ENCODE measurements at regions not wholly inside any gene's neighbourhood (a gene's known extent, or its start where the extent isn't known, plus 50 kb on each side); places are given as distances from the start of the nearest gene placed in this dataset.
A peak's percentile ranks its signal among the peaks of the same experiment; 100 is the strongest.

- DNase-seq (ENCODE audit: low read depth, low spot score) = no peak
- no peak overlapping the region for H3K27ac ChIP-seq (ENCODE audit: control insufficient read depth, insufficient read depth, low read length)
- H3K27me3 ChIP-seq (ENCODE audit: control insufficient read depth, extremely low read depth, insufficient read depth, low read length) = no peaks in the 10 kb centered on the region
- H3K9me1 ChIP-seq (ENCODE audit: control insufficient read depth, extremely low read depth, insufficient read depth, low read length) = no peaks in the 10 kb centered on the region
- H3K4me3 ChIP-seq (ENCODE audit: control insufficient read depth in 2 of 3, extremely low read depth in 1 of 3, insufficient read depth in 2 of 3, low read depth in 1 of 3, low read length in 3 of 3) = no peak overlapping the region
- no peaks in the 10 kb centered on the region for H3K79me2 ChIP-seq (ENCODE audit: control insufficient read depth, insufficient read depth, low read length)
- dilution Hi-C loops (cut with MboI; ENCODE audit: extremely low pct_ligation_motif_present, low sequenced_read_pairs) = no loop called here
- H3K4me1 ChIP-seq (ENCODE audit: control insufficient read depth, extremely low read depth, insufficient read depth, low read length) = peaks cover 7% of the 10 kb centered on the region
- TF ChIP-seq CTCF (optimal IDR thresholded peaks at IDR 0.05 in 1 of 3, IDR thresholded peaks at IDR 0.05 in 1 of 3, conservative IDR thresholded peaks at IDR 0.05 in 1 of 3; ENCODE audit: extremely low read depth in 1 of 3, insufficient read depth in 2 of 3, low read length in 3 of 3) = no peak
- no peak overlapping the region for H2AFZ ChIP-seq (ENCODE audit: control insufficient read depth, low read length)
- FAIRE-seq = no peak
- H4K20me1 ChIP-seq (ENCODE audit: control insufficient read depth, extremely low read depth, insufficient read depth, low read length) = no peaks in the 10 kb centered on the region
- no peaks in the 10 kb centered on the region for H3K36me3 ChIP-seq (ENCODE audit: control insufficient read depth in 2 of 2, extremely low read depth in 1 of 2, insufficient read depth in 2 of 2, low read length in 2 of 2)
- no peaks in the 10 kb centered on the region for H3K9me3 ChIP-seq (ENCODE audit: control insufficient read depth, low read depth, low read length)
- H3K4me2 ChIP-seq (ENCODE audit: control insufficient read depth, extremely low read depth, insufficient read depth, low read depth, low read length) = no peak overlapping the region
- H3K9ac ChIP-seq (ENCODE audit: control insufficient read depth, extremely low read depth, insufficient read depth, low read length) = no peak overlapping the region
Measured at GRCh38 chr12:24240707-24241106, 291.2 kb upstream of the SOX5 start.

- Histone ChIP-seq H2AFZ (ENCODE audit: control insufficient read depth, low read length) (peak overlapping the region; percentile 1), H3K27me3 (ENCODE audit: control insufficient read depth, extremely low read depth, insufficient read depth, low read length) (no peaks in the 10 kb centered on the region), H3K4me1 (ENCODE audit: control insufficient read depth, extremely low read depth, insufficient read depth, low read length) (peaks cover 3% of the 10 kb centered on the region), H3K27ac (ENCODE audit: control insufficient read depth, insufficient read depth, low read length) (no peak overlapping the region), H3K4me3 (ENCODE audit: control insufficient read depth in 2 of 3, extremely low read depth in 1 of 3, insufficient read depth in 2 of 3, low read depth in 1 of 3, low read length in 3 of 3) (no peak overlapping the region), H3K9me1 (ENCODE audit: control insufficient read depth, extremely low read depth, insufficient read depth, low read length) (no peaks in the 10 kb centered on the region), H3K4me2 (ENCODE audit: control insufficient read depth, extremely low read depth, insufficient read depth, low read depth, low read length) (no peak overlapping the region), H3K9ac (ENCODE audit: control insufficient read depth, extremely low read depth, insufficient read depth, low read length) (no peak overlapping the region), H3K79me2 (ENCODE audit: control insufficient read depth, insufficient read depth, low read length) (no peaks in the 10 kb centered on the region), H3K9me3 (ENCODE audit: control insufficient read depth, low read depth, low read length) (no peaks in the 10 kb centered on the region), H3K36me3 (ENCODE audit: control insufficient read depth in 2 of 2, extremely low read depth in 1 of 2, insufficient read depth in 2 of 2, low read length in 2 of 2) (no peaks in the 10 kb centered on the region), H4K20me1 (ENCODE audit: control insufficient read depth, extremely low read depth, insufficient read depth, low read length) (no peaks in the 10 kb centered on the region)
- DNase-seq (ENCODE audit: low read depth, low spot score) = no peak
- peak; percentile 53 for FAIRE-seq
- dilution Hi-C loops (cut with MboI; ENCODE audit: extremely low pct_ligation_motif_present, low sequenced_read_pairs) = no loop called here
- TF ChIP-seq EZH2 (IDR thresholded peaks at IDR 0.05; ENCODE audit: low read length) (no peak), CTCF (optimal IDR thresholded peaks at IDR 0.05 in 1 of 3, IDR thresholded peaks at IDR 0.05 in 1 of 3, conservative IDR thresholded peaks at IDR 0.05 in 1 of 3; ENCODE audit: extremely low read depth in 1 of 3, insufficient read depth in 2 of 3, low read length in 3 of 3) (no peak)
Measured at GRCh38 chr12:24233519-24234246, 284.2 kb upstream of the SOX5 start.

All from keratinocyte (primary cell).